ENCODE measurements at regions not wholly inside any gene's neighbourhood (a gene's known extent, or its start where the extent isn't known, plus 50 kb on each side); places are given as distances from the start of the nearest gene placed in this dataset.
"Not testable (repeated sequence)": the region's sequence is repeated elsewhere in the genome, so short reads cannot be mapped to it uniquely, and the experiment has no call there.

DNA sequence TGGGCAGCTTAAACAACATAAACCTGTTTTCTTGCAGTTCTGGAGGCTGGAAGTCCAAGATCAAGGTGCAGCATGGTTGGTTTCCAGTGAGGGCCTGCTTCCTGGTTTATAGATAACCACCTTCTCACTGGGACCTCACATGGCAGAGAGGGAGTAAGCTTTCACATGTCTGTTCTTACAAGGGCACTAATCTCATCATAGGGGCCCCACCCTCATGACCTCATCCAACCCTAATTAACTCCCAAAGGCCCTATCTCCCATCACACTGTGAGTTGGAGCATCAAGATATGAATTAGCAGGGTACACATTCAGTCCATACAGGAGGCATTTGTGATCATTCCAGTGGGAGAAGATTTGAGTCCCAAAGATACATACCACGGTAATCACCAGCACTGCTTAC is 50.5 kb upstream of the GRIN2A start:
- DNase-seq, result no peak

DNA sequence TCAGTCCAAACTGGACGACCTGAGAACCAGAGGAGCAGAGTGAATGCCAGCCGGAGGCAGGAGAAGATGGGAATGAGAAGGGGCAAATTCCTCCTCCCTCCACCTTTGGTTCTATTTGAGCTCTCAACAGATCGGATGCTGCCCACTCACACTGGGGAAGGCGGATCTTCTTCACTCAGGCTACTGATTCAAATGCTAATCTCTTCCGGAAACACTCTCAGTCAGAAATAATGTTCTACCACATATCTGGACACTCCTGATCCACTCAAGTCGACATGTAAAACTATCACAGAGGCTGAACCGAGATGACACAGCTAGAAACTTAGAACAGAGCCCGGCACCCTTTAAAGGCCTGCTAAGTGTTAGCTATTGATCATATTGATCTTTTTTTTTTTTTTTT is 57.4 kb upstream of the GRIN2A start:
- DNase-seq, result no peak

DNA sequence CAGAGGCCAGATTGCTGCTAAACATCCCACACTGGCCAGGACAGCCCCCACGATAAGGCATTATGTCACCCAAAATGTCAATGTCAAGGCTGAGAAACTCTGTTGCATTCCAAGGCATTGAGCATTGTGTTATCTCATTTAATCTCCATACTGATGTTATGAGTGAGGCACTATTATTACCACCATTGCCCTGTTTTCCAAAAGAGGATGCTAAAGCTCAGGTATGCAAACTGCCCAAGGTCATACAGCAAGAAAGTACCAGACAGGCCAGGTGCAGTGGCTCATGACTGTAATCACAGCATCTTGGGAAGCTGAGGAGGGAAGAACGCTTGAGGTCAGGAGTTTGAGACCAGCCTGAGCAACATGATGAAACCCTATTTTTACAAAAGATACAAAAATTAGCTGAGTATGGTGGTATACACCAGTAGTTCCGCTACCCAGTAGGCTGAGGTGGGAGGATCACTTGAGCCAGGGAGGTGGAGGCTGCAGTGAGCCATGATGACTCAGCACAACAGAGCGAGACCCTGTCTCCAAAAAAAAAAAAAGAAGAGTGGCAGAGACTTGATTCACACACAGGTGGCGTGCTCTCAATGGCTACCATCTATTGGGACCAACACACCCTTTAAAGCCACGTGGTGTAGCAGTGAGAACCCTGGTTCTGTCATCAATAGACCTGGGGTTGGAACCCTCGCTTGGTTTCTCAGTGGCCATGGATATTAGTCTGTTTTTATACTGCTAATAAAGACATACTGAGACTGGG is 58.8 kb upstream of the GRIN2A start:
- no peak for DNase-seq

DNA sequence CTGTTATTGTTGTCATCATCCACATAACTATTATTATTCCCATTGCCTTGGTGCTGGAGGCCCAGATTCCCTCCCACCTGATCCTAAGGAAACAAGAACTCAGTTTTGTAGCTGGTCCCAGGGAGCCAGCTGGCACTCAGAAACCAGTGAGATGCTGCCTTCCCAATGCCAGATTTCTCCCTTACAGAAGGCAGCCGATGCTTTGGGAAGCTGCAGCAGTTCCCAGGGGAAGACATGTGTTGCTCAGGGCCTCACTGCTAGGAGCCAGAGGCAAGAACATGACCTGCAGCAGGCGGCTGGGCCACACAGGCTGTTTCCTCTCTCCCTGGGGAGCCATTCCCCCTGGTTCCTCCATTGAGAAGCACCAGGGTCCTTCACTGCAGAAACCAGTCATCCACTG is 59.9 kb upstream of the GRIN2A start:
- peak in 2 of 51 donors; percentile 1 to 14 for DNase-seq

DNA sequence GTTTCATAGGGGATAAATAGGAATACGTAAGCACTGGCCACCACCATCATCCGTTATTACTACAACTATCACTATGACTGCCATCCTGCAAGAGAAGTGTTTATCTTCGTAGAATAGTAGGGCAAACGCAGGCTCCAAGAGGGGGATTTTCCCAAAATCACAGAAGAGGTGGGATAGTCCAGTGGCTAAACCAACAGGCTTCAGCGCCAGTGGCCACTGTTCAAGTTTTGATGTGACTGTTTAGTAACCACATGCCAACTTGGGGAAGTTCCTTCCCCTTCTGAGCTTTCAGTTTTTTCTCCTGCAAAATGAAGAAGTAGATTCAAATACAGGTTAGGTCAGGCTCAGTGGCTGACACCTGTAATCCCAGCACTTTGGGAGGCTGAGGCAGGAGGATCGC is 60.7 kb upstream of the GRIN2A start:
- peak in 1 of 51 donors; percentile 2 for DNase-seq

DNA sequence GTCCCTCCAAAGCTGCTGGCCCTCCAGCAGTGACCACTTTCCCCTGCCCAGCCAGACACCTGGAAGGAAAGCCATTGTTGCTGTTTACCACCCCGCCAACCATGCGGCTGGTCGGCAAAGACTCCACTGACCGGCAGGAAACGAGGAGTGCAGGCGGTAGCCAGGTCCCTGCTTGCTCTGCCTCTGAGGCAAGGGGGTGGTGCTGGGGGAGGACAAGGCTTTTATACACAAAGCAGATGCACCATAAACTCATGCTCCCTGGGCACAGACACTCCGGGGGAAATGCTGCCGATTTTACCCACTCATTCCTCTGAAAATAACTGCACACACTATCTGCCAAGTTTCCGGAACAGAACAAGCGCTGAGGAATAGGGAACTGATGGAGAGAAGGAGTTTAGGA is 62.8 kb upstream of the GRIN2A start:
- peak in 1 of 51 donors; percentile 54 for DNase-seq

DNA sequence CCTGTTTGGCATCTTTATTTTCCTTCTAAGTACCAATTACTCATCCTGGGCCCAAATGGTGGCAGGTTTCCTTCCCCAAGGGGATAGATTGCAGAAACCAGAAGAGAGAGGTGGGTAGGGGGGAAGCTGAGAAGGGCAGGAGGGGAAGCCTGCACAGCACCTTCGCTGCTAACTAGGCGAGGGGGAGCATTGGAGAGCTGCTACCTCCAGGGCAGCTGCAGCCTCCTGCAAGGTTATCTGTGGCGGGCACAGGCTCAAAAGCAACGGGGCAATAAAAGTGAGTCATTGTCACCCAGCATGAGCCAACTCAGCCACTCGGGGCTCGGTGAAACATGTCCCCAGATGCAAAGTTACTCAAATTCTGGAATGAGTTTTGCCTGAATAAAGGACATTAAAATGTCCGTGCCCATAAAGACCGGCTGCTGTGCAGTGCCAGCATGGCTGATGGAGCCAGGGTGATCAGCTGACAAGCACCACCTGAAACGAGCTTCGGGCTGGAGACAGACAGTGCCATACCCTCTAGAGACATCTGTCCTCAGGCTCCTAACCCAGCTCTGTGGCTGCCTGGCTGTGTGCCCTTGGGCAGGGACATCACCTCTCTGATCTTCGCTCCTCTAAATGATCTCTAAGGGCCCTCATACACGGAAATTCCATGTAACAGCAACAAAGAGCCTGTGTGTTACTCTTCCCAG is 68.1 kb upstream of the GRIN2A start:
- DNase-seq, result no peak

DNA sequence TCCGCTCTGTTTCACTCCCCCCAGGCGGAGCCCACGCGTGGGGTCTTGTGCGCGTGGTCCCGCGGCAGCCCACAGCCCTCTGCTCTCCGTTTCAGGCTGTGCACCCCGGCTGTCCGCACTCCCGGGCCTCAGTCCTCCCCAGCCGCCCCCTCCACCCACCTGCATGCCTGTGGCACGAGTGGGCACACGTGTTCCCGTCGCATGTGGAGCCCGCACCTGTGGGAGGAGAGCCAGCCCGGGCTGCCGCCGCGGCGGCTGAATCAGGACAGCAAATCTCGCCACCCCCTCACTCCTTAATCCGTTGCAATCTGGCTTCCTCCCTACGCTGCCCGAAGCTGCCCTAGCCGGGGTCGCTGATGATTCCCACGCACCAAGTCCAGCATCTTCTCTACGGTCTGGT is 69.9 kb upstream of the GRIN2A start:
- DNase-seq, result no peak

DNA sequence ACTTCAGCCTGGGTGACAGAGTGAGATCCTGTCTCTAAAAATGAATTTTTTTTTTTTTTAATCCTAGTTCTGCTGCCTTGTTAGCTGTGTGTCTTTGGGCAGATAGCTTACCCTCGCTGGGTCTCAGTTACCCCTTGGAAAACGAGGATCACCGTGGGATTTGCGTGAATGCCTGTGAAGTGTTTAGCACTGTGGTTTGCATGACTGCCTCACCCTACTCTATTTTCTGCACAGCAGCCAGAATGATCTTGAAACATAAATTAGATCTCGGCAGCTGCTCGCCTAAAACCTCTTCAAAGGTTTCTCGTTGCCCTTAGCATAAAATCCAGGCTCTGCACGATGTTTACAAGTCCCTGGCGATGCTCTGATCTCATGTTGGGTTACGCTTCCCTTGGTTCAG is 71.2 kb upstream of the GRIN2A start:
- DNase-seq, result no peak

DNA sequence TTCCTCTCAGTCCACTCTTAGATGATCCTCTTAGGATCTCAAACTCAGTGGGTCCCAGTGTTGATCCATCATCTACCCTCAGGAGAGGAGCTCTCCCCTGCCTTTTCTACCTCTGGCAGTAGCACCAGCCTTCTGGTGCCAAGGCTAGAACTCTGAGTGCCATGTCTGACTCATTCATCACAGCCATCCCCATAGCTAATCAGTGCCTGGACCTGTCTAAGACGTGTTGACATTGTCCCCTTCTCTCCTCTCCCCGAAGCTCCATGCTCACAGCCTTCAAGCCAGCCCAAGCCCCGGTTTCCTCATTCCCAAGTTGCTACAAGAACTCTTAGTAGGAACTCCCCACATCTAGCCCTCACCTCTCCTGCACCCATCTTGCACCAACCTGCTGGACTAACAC is 73.5 kb upstream of the GRIN2A start:
- no peak for DNase-seq

DNA sequence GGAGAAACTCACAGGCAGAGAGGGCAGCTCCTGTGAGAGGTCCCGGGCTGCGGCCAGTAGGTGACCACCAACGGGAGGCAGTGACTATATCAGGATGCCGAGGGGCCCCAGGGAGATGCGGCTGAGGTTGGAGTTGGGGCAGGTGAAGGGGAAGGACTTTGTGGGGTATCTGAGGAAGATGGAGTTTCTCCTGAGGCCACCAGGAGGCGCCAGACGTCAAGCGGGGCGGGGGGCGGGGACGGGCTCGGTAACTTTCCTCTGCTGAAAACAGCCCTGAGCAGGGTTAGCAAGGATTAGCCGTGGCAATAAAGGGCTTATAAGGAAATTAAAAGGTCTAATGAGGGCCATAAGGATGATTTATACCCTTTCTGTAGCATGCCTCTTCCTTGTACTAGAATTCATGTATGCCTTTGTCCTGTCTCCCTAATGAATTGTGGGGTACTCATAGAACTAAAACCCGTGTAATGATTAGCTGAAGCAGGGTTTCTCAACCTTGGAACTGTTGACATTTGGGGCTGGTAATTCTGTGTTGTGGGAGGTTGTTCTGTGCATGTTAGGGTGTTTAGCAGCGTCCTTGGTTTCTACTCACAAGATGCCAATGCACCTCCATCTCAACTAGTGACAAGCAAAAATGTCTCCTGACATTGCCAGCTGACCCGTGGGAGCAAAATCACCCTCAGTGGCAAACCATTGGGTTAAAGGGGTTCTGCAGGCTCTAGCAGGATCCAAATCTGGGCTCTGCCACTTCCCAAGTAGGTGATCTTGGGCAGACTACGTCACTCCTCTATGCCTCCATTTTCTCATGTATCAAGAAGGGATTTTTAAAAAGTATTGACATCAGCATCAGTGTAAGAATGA is 74.8 kb upstream of the GRIN2A start:
- DNase-seq, result peak in 16 of 51 donors; percentile 1 to 40 (median 11)

DNA sequence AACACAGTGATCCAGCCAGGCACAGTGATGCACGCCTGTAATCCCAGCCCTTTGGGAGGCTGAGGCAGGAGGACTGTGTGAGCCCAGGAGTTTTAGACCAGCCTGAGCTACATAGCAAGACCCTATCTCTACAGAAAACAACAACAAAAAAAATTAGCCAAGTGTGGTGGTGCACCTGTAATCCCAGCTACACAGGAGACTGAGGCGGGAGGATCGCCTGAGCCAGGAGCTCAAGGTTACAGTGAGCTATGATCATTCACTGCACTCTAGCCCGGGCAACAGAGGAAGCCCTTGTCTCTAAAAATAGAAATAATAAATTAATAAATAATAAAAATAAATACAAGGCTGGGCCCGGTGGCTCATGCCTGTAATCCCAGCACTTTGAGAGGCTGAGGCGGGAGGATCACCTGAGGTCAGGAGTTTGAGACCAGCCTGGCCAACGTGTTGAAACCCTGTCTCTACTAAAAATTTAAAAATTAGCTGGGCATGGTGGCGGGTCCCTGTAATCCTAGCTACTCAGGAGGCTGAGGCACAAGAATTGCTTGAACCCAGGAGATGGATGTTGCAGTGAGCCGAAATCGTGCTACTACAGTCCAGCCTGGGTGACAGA is 75.5 kb upstream of the GRIN2A start:
- not testable (repeated sequence) for DNase-seq

DNA sequence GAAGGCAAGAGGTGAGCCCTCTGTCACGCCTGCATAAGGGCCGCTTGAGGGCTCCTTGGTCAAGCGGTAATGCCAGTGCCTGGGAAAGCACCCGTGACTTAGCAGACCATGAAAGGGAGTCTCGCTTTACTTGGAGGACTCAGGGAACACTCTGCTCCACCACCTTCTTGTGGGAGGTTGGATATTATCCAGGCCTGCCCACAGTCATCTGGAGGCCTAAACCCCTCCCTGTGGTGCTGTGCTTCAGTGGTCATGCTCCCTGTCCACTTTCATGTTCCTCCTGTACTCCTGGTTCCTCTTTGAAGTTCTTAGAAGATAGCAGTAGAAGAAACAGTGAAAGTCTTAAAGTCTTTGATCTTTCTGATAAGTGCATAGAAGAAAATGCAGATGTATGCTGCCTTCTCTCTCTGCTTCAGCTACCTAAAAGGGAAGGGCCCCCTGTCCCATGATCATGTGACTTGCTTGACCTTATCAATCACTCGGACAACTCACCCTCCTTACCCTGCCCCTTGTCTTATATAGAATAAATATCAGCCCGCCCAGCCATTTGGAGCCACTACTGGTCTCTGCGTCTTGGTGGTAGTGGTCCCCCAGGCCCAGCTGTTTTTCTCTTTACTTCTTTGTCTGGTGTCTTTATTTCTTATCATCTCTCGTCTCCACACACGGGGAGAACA is 76.8 kb upstream of the GRIN2A start:
- peak in 8 of 51 donors; percentile 1 to 21 (median 5) for DNase-seq

DNA sequence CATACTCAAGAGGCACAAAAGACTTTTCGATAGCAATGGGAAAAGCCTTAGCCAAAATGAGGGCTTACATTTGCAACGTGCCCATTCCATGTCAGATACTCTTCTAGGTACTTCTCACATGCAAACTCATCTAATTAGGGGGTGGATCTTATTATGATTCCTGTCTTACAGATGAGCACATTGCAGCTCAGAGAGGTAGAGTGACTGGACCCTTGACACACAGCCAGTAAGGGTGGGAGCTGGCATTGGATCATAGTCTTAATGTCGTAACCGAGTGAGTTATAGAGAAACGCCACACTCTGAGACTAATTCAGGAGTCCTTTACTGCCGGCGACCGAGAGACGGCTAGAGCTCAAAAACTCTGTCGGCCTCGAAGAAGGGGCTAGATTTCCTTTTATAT is 78.8 kb upstream of the GRIN2A start:
- DNase-seq, result no peak

DNA sequence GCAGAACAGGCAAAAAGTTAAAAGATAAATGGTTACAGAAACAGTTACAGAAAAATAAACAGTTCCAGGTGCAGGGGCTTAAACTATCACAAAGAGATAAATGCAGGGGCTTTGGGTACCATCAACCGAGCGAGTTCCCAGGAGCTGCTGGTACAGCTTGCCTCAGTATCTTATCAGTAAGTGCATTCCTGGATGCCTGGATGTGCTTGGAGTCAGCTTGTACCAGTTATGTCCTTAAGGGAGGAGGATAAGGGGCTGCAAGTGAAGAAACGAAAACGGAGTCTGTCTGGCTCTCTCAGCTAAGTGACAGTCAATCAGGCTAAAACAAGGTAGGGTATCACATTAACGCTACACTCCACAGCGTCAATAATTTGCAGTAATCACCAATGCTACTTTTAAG is 79.3 kb upstream of the GRIN2A start:
- not testable (repeated sequence) for DNase-seq

DNA sequence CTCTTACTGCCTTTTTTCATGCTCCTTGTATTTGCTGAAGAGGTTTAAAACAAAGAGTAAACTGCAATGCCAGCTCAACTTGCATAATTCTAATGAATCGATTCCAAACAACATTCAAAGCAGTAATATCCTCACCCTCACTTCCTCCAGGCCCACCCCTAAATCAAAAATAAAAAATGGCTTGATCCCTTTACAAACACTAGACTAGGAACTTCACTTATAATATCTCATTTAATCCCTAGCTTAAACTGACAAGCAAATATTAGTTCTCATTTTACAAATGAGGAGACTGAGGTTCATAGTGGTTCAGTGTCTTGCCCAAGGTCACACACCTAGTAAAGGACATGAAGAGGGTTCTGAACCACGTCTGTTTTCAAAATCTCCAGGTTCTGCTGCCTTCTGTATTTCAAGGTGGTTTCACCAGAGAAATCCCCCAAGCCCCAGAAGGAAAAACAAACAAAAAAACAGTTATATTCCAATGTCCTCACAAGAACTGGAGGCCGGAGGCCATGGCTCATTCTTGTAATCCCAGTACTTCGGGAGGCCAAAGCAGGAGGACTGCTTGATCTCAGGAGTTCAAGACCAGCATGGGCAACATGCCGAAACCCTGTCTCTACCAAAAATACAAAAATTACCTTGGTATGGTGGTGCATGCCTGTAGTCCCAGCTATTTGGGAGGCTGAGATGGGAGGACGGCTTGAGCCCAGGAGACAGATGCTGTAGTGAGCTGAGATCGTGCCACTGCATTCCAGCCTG is 80.3 kb upstream of the GRIN2A start:
- DNase-seq, result no peak

DNA sequence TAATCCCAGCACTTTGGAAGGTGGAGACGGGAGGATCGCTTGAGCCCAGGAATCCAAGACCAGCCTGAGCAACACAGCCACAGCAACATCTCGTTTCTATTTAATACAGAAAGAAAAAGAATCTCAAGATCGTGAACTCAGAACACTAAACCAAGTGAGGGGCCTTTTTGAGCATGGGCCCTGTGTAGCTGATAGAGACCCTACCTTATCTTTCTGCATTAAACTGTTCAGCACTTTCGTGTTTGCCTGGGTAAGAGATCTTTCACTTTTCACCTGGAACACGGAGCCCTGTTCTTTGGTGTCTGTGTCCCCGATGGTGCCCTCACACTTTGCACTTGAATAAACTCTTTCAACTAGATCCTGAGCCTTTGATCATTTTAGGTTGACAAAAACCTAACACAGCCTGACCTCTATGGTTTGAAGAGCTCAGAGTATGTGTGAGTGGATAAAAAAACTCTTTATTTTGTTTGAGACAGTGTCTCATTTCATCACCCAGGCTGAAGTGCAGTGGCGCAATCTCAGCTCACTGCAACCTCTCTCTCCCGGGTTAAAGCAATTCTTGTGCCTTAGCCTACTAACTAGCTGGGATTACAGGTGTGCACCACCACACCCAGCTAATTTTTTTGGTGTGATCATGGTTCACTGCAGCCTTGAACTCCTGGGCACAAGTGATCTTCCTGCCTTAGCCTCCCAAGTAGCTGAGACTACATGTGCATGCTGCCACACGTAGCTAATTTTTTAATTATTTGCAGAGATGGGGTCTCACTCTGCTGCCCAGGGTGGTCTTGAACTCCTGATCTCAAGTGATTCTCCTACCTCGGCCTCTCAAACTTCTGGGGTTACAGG is 83.8 kb upstream of the GRIN2A start:
- no peak for DNase-seq

DNA sequence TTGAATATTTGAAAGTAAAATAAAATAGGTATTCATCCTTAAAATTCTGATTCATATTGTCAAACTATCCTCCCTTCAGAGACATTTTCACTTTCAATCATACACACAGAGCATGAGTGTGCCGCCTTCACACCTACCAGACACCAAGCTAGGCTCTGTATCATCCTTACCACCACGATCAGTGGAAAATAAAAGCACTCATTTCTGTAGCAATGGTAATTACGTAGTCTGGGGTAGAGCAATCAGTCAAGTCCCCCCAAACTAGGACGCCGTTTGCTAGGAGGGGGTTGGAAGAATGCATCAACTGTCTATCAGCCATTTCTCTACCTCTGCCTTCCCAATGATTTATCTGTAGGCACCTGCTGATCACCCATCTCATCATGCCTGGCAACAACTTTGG is 84.6 kb upstream of the GRIN2A start:
- DNase-seq, result no peak

DNA sequence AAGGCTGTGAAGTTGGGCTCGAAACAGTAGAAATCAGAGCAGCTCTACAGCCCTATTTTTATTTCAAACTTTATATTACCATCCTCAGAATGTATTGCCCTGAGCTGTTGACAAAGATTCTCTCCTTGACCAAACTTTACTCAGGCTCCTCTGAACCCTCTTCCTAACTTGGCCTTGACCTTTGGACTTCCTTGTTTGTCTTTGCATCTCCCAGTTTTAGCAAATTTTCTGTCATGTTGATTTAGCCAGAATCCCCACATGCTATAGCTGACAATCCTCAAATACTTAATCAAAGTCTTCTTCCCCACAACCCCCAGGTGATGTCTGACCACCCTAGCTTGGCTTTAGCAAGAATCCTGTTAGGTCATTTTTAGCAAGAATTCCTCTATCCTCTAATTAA is 87.4 kb upstream of the GRIN2A start:
- DNase-seq, result no peak
